CD4-positive, alpha-beta T cell (primary cell): ENCODE measurements at regions not wholly inside any gene's neighbourhood (a gene's known extent, or its start where the extent isn't known, plus 50 kb on each side); places are given as distances from the start of the nearest gene placed in this dataset.

Experiments used
- ATAC-seq: fragments of 200-7000 bp; cut with Tn5 transposase; one replicate; pipeline ENCODE4 v1.10.0; 2022; ENCODE audit warnings: mild to moderate bottlenecking; ENCODE audit not compliant: poor library complexity
- CTCF ChIA-PET: fragments of 350-600 bp; sonication (Branson Sonifier 250); formaldehyde crosslinking; loops from one replicate; lab custom pipeline; 2021; ENCODE audit warnings: antibody characterized with exemption, inconsistent platforms; lab: Charles Lee
- POLR2A ChIA-PET: fragments of 350-600 bp; sonication (Branson Sonifier 250); formaldehyde crosslinking; loops from one replicate; lab custom pipeline; 2021; ENCODE audit warnings: antibody characterized with exemption, inconsistent platforms; lab: Charles Lee
- DNase-seq, 14 experiments: peaks; one replicate each; pipeline ENCODE4 v3.0.0-alpha.2; 2013 to 2020; ENCODE audit warnings: mixed read lengths in 2 of 14
- H3K27ac ChIP-seq, 2 donors: one replicate each; pipeline versions ENCODE4 v1.5.1 to v1.7.0; 2013; ENCODE audit warnings: low read length in 2 of 2, low read depth in 1 of 2, mild to moderate bottlenecking in 1 of 2
- H3K27me3 ChIP-seq, 2 experiments: 1 replicate in 1 of 2; 2 replicates in 1 of 2; pipeline versions ENCODE4 v1.6.1 to v1.7.0; 2013; ENCODE audit warnings: low read length in 2 of 2, control low read depth in 1 of 2, mild to moderate bottlenecking in 1 of 2, moderate library complexity in 1 of 2; ENCODE audit not compliant: insufficient read depth in 2 of 2, control insufficient read depth in 1 of 2
- H3K36me3 ChIP-seq: one replicate; pipeline ENCODE4 v1.6.1; 2013; ENCODE audit warnings: low read length, control low read depth; ENCODE audit not compliant: insufficient read depth
- H3K4me1 ChIP-seq: one replicate; pipeline ENCODE4 v1.6.1; 2013; ENCODE audit warnings: low read length, control low read depth; ENCODE audit not compliant: insufficient read depth
- H3K4me3 ChIP-seq: one replicate; pipeline ENCODE4 v1.5.1; 2013; ENCODE audit warnings: mild to moderate bottlenecking, low read length, moderate library complexity
- H3K9me3 ChIP-seq, 2 experiments: 1 replicate in 1 of 2; 2 replicates in 1 of 2; pipeline versions ENCODE4 v1.6.1 to v1.7.0; 2013; ENCODE audit warnings: low read length in 2 of 2, mild to moderate bottlenecking in 2 of 2, control low read depth in 1 of 2, moderate library complexity in 1 of 2; ENCODE audit not compliant: control insufficient read depth in 1 of 2, insufficient read depth in 1 of 2
- H3K27ac Mint-ChIP-seq: one replicate; pipeline ENCODE4 v1.8.0; 2020; ENCODE audit warnings: mixed read lengths
- H3K27me3 Mint-ChIP-seq: one replicate; pipeline ENCODE4 v1.8.0; 2021; ENCODE audit warnings: mixed read lengths
- H3K36me3 Mint-ChIP-seq: one replicate; pipeline ENCODE4 v1.8.0; 2021; ENCODE audit warnings: low read depth, mixed read lengths
- H3K4me1 Mint-ChIP-seq: one replicate; pipeline ENCODE4 v1.8.0; 2021; ENCODE audit warnings: low read depth, mixed read lengths
- H3K4me3 Mint-ChIP-seq: one replicate; pipeline ENCODE4 v1.8.0; 2020; ENCODE audit warnings: mild to moderate bottlenecking, mixed read lengths
- H3K9me3 Mint-ChIP-seq: one replicate; pipeline ENCODE4 v1.8.0; 2020; ENCODE audit warnings: mixed read lengths
- intact Hi-C, 2 experiments: fragments of 100-400 bp; cut with DNase I in 1 of 2; cut with micrococcal nuclease in 1 of 2; formaldehyde crosslinking; loops; one replicate each; pipeline versions ENCODE4 v1.15.1 to v1.9.0; 2023 to 2025; cut with DNase I, micrococcal nuclease
- TF ChIP-seq, protein P1 (sequence below): fragments of 200-600 bp; IDR thresholded peaks from one replicate; pipeline ENCODE4 v1.8.0; 2022; ENCODE audit warnings: antibody characterized with exemption, mild to moderate bottlenecking

GRCh38 chr18:73646772-73647171 is 500.9 kb downstream of the FBXO15 start:
- ATAC-seq (no peak), DNase-seq (no peak)
- H3K27me3 ChIP-seq, result no peaks in the 10 kb centered on the region
- Mint-ChIP-seq H3K4me3 (no peak overlapping the region), H3K9me3 (no peaks in the 10 kb centered on the region), H3K27me3 (no peaks in the 10 kb centered on the region), H3K4me1 (no peaks in the 10 kb centered on the region), H3K27ac (no peak overlapping the region), H3K36me3 (no peaks in the 10 kb centered on the region)
- ChIA-PET POLR2A (no interaction called here), CTCF (interaction anchor here (1.2 kb wide), 1 partner anchor 22 kb away, joined by 3 read pairs; no protein-coding TSS in a partner anchor)
- H3K9me3 ChIP-seq, result no peaks in the 10 kb centered on the region
- H3K4me3 ChIP-seq, result no peak overlapping the region
- H3K27ac ChIP-seq, result no peak overlapping the region
- TF ChIP-seq, protein P1, sequence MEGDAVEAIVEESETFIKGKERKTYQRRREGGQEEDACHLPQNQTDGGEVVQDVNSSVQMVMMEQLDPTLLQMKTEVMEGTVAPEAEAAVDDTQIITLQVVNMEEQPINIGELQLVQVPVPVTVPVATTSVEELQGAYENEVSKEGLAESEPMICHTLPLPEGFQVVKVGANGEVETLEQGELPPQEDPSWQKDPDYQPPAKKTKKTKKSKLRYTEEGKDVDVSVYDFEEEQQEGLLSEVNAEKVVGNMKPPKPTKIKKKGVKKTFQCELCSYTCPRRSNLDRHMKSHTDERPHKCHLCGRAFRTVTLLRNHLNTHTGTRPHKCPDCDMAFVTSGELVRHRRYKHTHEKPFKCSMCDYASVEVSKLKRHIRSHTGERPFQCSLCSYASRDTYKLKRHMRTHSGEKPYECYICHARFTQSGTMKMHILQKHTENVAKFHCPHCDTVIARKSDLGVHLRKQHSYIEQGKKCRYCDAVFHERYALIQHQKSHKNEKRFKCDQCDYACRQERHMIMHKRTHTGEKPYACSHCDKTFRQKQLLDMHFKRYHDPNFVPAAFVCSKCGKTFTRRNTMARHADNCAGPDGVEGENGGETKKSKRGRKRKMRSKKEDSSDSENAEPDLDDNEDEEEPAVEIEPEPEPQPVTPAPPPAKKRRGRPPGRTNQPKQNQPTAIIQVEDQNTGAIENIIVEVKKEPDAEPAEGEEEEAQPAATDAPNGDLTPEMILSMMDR, result no peak
- intact Hi-C loops, result no loop called here
- H3K36me3 ChIP-seq, result no peaks in the 10 kb centered on the region
- no peaks in the 10 kb centered on the region for H3K4me1 ChIP-seq

DNA sequence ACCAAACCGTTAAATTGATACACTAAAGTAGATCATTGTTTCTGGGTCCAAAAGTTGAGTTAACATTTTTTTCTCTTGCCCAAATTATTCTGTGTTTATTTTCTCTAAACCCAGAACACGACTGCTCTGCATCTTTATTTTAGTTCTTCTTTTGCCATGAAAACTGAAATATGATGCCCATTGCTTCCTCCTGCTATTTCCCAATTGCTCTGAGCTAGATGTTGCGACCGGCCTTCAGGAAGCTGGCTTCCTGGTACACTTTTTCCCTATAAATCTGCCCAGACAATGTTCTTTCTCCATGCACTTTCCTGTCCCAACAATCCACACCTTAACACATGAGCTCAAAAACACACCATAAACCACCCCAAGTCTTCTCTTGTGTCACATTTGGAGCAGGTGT is 501.4 kb downstream of the FBXO15 start:
- Histone ChIP-seq H3K9me3 (no peaks in the 10 kb centered on the region), H3K27me3 (no peaks in the 10 kb centered on the region), H3K27ac (no peak overlapping the region), H3K4me1 (no peaks in the 10 kb centered on the region), H3K36me3 (no peaks in the 10 kb centered on the region), H3K4me3 (no peak overlapping the region)
- intact Hi-C loops, result no loop called here
- no peaks in the 10 kb centered on the region for H3K4me1 Mint-ChIP-seq
- no peaks in the 10 kb centered on the region for H3K9me3 Mint-ChIP-seq
- TF ChIP-seq, protein P1, result no peak
- ChIA-PET POLR2A (no interaction called here), CTCF (interaction anchor here (1.2 kb wide), 1 partner anchor 23 kb away, joined by 3 read pairs; no protein-coding TSS in a partner anchor)
- no peak overlapping the region for H3K27ac Mint-ChIP-seq
- DNase-seq (no peak), ATAC-seq (no peak)
- H3K36me3 Mint-ChIP-seq, result no peaks in the 10 kb centered on the region
- H3K4me3 Mint-ChIP-seq, result no peak overlapping the region
- no peaks in the 10 kb centered on the region for H3K27me3 Mint-ChIP-seq

- H3K4me3 Mint-ChIP-seq, result no peak overlapping the region
- H3K27me3 ChIP-seq, result no peaks in the 10 kb centered on the region
These were observed 502.4 kb downstream of the FBXO15 start for GRCh38 chr18:73645160-73645715.

More at GRCh38 chr18:73645160-73645715, 502.4 kb downstream of the FBXO15 start:
- H3K27me3 Mint-ChIP-seq, result no peaks in the 10 kb centered on the region
- TF ChIP-seq, protein P1, result no peak
- no peak for DNase-seq
- no peaks in the 10 kb centered on the region for H3K36me3 ChIP-seq
- no peak overlapping the region for H3K4me3 ChIP-seq
- no peaks in the 10 kb centered on the region for H3K36me3 Mint-ChIP-seq
- POLR2A ChIA-PET, result no interaction called here
- ATAC-seq, result no peak
- no peak overlapping the region for H3K27ac Mint-ChIP-seq
- H3K9me3 ChIP-seq, result no peaks in the 10 kb centered on the region
- intact Hi-C loops, result no loop called here
- H3K4me1 ChIP-seq, result no peaks in the 10 kb centered on the region
- no peaks in the 10 kb centered on the region for H3K9me3 Mint-ChIP-seq
- no peak overlapping the region for H3K27ac ChIP-seq
- no peaks in the 10 kb centered on the region for H3K4me1 Mint-ChIP-seq
- CTCF ChIA-PET, result no interaction called here
